SKM-1 treated with dmso at 0.1 percent for 144 hours (cell line): ENCODE measurements at regions not wholly inside any gene's neighbourhood (a gene's known extent, or its start where the extent isn't known, plus 50 kb on each side); places are given as distances from the start of the nearest gene placed in this dataset.

ENCODE experiments used
- DNase-seq: peaks from one replicate; lab custom pipeline; 2025; ENCODE audit not compliant: unreplicated experiment; lab: John Stamatoyannopoulos, UW

GRCh38 chr18:72197591-72197990 is 346.6 kb downstream of the CBLN2 start:
- DNase-seq = no peak

GRCh38 chr18:72194072-72194471 is 350.1 kb downstream of the CBLN2 start:
- no peak for DNase-seq

- no peak for DNase-seq
Observed at GRCh38 chr18:72187956-72188355, 356.2 kb downstream of the CBLN2 start.

GRCh38 chr18:72181241-72181764 is 362.8 kb downstream of the CBLN2 start:
- no peak for DNase-seq

GRCh38 chr18:72180689-72181088 is 363.5 kb downstream of the CBLN2 start:
- DNase-seq = no peak

- DNase-seq = no peak
Observed at GRCh38 chr18:72174972-72175649, 369.0 kb downstream of the CBLN2 start.

- no peak for DNase-seq
Observed at GRCh38 chr18:72171596-72171995, 372.5 kb downstream of the CBLN2 start.

- no peak for DNase-seq
Observed at GRCh38 chr18:72161691-72162090, 382.5 kb downstream of the CBLN2 start.

GRCh38 chr18:72160510-72161445 is 383.4 kb downstream of the CBLN2 start:
- no peak for DNase-seq

- no peak for DNase-seq
Observed at GRCh38 chr18:72155327-72155726, 388.8 kb downstream of the CBLN2 start.

GRCh38 chr18:72154926-72155325 is 389.2 kb downstream of the CBLN2 start:
- DNase-seq = no peak

GRCh38 chr18:72152935-72153334 is 391.2 kb downstream of the CBLN2 start:
- no peak for DNase-seq

- no peak for DNase-seq
Observed at GRCh38 chr18:72147830-72148229, 396.3 kb downstream of the CBLN2 start.

GRCh38 chr18:72140007-72140406 is 404.1 kb downstream of the CBLN2 start:
- no peak for DNase-seq

GRCh38 chr18:72128649-72129048 is 415.5 kb downstream of the CBLN2 start:
- DNase-seq = no peak

- no peak for DNase-seq
Observed at GRCh38 chr18:72122103-72122502, 422.0 kb downstream of the CBLN2 start.

GRCh38 chr18:72119082-72119481 is 425.1 kb downstream of the CBLN2 start:
- DNase-seq = no peak

- no peak for DNase-seq
Observed at GRCh38 chr18:72114801-72115594, 429.1 kb downstream of the CBLN2 start.

GRCh38 chr18:72107647-72108383 is 436.3 kb downstream of the CBLN2 start:
- DNase-seq = no peak

- DNase-seq = no peak
Observed at GRCh38 chr18:72104851-72105250, 439.3 kb downstream of the CBLN2 start.

- DNase-seq = no peak
Observed at GRCh38 chr18:72102412-72102811, 441.7 kb downstream of the CBLN2 start.
